ENCODE measurements at regions not wholly inside any gene's neighbourhood (a gene's known extent, or its start where the extent isn't known, plus 50 kb on each side); places are given as distances from the start of the nearest gene placed in this dataset.

DNA sequence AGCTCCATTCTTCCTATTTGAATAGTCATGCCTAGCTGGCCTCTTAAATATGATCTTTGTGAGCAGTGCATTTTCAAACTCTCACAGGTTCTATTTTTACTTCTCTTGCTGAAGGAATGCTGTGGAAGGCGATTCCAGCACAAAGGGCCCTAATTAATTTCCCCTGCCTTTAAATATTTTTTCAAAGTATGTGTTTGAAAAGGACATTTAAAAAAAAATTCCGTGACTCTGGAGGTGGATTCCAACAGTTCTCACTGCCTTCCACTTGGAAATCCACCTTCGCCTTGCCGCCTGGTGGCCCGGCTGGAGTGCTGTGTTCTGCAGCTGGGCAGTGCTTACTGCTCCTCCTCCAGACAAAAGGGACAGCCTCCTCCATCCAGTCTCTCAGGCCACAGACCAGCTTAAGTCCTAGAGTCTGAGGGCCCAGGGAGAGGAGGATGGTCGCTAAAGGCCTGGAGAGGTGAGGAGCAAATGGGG, 61.5 kb upstream of the CORO2B start:
- TF ChIP-seq, protein P1, sequence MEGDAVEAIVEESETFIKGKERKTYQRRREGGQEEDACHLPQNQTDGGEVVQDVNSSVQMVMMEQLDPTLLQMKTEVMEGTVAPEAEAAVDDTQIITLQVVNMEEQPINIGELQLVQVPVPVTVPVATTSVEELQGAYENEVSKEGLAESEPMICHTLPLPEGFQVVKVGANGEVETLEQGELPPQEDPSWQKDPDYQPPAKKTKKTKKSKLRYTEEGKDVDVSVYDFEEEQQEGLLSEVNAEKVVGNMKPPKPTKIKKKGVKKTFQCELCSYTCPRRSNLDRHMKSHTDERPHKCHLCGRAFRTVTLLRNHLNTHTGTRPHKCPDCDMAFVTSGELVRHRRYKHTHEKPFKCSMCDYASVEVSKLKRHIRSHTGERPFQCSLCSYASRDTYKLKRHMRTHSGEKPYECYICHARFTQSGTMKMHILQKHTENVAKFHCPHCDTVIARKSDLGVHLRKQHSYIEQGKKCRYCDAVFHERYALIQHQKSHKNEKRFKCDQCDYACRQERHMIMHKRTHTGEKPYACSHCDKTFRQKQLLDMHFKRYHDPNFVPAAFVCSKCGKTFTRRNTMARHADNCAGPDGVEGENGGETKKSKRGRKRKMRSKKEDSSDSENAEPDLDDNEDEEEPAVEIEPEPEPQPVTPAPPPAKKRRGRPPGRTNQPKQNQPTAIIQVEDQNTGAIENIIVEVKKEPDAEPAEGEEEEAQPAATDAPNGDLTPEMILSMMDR (IDR thresholded peaks at IDR 0.05; ENCODE audit: extremely low read depth in 1 of 2, insufficient read depth in 1 of 2, low read depth in 1 of 2, low read length in 2 of 2), result no peak
- TF ChIP-seq EZH2 (IDR thresholded peaks at IDR 0.05; ENCODE audit: borderline replicate concordance, low read depth, low read length, severe bottlenecking), result no peak

All from endothelial cell of umbilical vein (primary cell).